ENCODE measurements at regions not wholly inside any gene's neighbourhood (a gene's known extent, or its start where the extent isn't known, plus 50 kb on each side); places are given as distances from the start of the nearest gene placed in this dataset.

DNA sequence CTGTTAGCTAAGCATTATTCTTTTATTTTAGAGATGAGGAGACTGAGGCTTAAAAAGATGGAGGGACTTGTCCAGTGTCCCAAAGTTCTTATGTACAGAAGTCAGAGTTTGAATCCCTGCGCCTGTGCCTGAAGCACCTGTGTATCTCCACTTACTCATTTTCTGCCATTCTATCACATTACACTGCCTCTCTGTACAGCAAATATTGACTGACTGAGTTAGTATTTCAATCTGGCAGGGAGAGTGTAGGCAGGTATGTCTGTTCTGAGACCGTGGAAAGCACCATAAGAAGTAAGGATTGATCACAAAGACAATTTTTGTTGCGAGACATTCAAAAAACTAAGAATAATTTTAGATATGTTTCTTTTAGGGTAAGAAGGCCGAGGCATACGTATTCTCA is 162.7 kb downstream of the KITLG start:
- no peak overlapping the region for H3K27ac Mint-ChIP-seq
- Histone ChIP-seq H3K27ac (ENCODE audit: low read depth, low read length) (no peak overlapping the region), H3K9ac (ENCODE audit: extremely low read depth, low read length, poor library complexity, severe bottlenecking) (no peak overlapping the region), H3K4me3 (ENCODE audit: low read length) (no peak overlapping the region), H3K36me3 (ENCODE audit: control insufficient read depth, insufficient read depth, low read length) (no peaks in the 10 kb centered on the region), H3K4me1 (ENCODE audit: control insufficient read depth, insufficient read depth, low read length) (no peaks in the 10 kb centered on the region), H3K27me3 (ENCODE audit: control insufficient read depth, insufficient read depth, low read length, poor library complexity, severe bottlenecking) (no peaks in the 10 kb centered on the region), H3K9me3 (ENCODE audit: control insufficient read depth, low read length) (no peaks in the 10 kb centered on the region)
- H3K36me3 Mint-ChIP-seq (ENCODE audit: low read depth): no peaks in the 10 kb centered on the region
- no peaks in the 10 kb centered on the region for H3K9me3 Mint-ChIP-seq
- peaks cover 8% of the 10 kb centered on the region for H3K4me1 Mint-ChIP-seq
- no peak for TF ChIP-seq CTCF (conservative IDR thresholded peaks at IDR 0.05)
- 69 to 94% methylated on average over 2 to 5 of the region's 5 CpGs for WGBS, 2 experiments (ENCODE audit: insufficient coverage in 1 of 2, insufficient read length in 1 of 2)
- H3K4me3 Mint-ChIP-seq: no peak overlapping the region
- no peak for DNase-seq
- no peaks in the 10 kb centered on the region for H3K27me3 Mint-ChIP-seq (ENCODE audit: insufficient read depth)

- Histone ChIP-seq H3K9ac (ENCODE audit: extremely low read depth, low read length, poor library complexity, severe bottlenecking) (no peak overlapping the region), H3K4me3 (ENCODE audit: low read length) (no peak overlapping the region), H3K27ac (ENCODE audit: low read depth, low read length) (no peak overlapping the region), H3K27me3 (ENCODE audit: control insufficient read depth, insufficient read depth, low read length, poor library complexity, severe bottlenecking) (no peaks in the 10 kb centered on the region), H3K9me3 (ENCODE audit: control insufficient read depth, low read length) (no peaks in the 10 kb centered on the region), H3K4me1 (ENCODE audit: control insufficient read depth, insufficient read depth, low read length) (no peaks in the 10 kb centered on the region), H3K36me3 (ENCODE audit: control insufficient read depth, insufficient read depth, low read length) (no peaks in the 10 kb centered on the region)
- 82 to 83% methylated on average over 5 to 8 of the region's 8 CpGs for WGBS, 2 experiments (ENCODE audit: insufficient coverage in 1 of 2, insufficient read length in 1 of 2)
- H3K27ac Mint-ChIP-seq: no peak overlapping the region
- no peak for DNase-seq
- no peak overlapping the region for H3K4me3 Mint-ChIP-seq
- H3K36me3 Mint-ChIP-seq (ENCODE audit: low read depth): no peaks in the 10 kb centered on the region
- peaks cover 3% of the 10 kb centered on the region for H3K4me1 Mint-ChIP-seq
- no peak for TF ChIP-seq CTCF (conservative IDR thresholded peaks at IDR 0.05)
- no peaks in the 10 kb centered on the region for H3K9me3 Mint-ChIP-seq
- no peaks in the 10 kb centered on the region for H3K27me3 Mint-ChIP-seq (ENCODE audit: insufficient read depth)
Measured at GRCh38 chr12:88418856-88419497, 161.3 kb downstream of the KITLG start.

DNA sequence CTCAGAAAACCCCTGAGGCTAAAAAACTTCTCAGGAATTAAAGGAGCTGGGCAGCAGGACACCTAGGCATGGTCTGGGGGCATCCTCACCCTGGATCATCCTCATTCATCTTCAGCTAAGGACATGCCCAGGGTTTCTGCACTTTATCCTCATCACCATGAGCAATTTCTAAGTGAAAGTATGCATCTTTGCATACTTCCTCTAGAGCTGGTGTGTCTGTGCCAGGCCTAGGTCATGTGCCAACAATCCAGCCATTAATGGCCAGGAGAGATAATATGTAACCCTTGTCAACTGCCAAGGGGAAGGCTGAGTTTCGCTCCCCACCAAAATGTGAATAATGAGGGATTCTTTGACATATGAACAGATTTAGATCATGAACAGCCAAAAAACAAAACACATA is 160.5 kb downstream of the KITLG start:
- Mint-ChIP-seq H3K27me3 (ENCODE audit: insufficient read depth) (no peaks in the 10 kb centered on the region), H3K36me3 (ENCODE audit: low read depth) (no peaks in the 10 kb centered on the region), H3K27ac (no peak overlapping the region), H3K4me1 (no peaks in the 10 kb centered on the region), H3K4me3 (no peak overlapping the region), H3K9me3 (no peaks in the 10 kb centered on the region)
- no peak for DNase-seq
- Histone ChIP-seq H3K27ac (ENCODE audit: low read depth, low read length) (no peak overlapping the region), H3K4me3 (ENCODE audit: low read length) (no peak overlapping the region), H3K27me3 (ENCODE audit: control insufficient read depth, insufficient read depth, low read length, poor library complexity, severe bottlenecking) (no peaks in the 10 kb centered on the region), H3K9me3 (ENCODE audit: control insufficient read depth, low read length) (no peaks in the 10 kb centered on the region), H3K4me1 (ENCODE audit: control insufficient read depth, insufficient read depth, low read length) (no peaks in the 10 kb centered on the region), H3K36me3 (ENCODE audit: control insufficient read depth, insufficient read depth, low read length) (no peaks in the 10 kb centered on the region), H3K9ac (ENCODE audit: extremely low read depth, low read length, poor library complexity, severe bottlenecking) (no peak overlapping the region)
- 100% methylated on average over 1 of the region's 1 CpG; no CpG with 5 or more reads in 1 of the 2 experiments for WGBS, 2 experiments (ENCODE audit: insufficient coverage in 1 of 2, insufficient read length in 1 of 2)
- no peak for TF ChIP-seq CTCF (conservative IDR thresholded peaks at IDR 0.05)

Measured in endodermal cell (in vitro differentiated cells).